Medulla oblongata (tissue), 1 donor: ENCODE measurements at regions not wholly inside any gene's neighbourhood (a gene's known extent, or its start where the extent isn't known, plus 50 kb on each side); places are given as distances from the start of the nearest gene placed in this dataset.
"Not testable (repeated sequence)": the region's sequence is repeated elsewhere in the genome, so short reads cannot be mapped to it uniquely, and the experiment has no call there.

Source experiments
- DNase-seq: peaks from one replicate; pipeline ENCODE4 v3.0.0-alpha.2; 2015; ENCODE audit errors: extremely low spot score

DNA sequence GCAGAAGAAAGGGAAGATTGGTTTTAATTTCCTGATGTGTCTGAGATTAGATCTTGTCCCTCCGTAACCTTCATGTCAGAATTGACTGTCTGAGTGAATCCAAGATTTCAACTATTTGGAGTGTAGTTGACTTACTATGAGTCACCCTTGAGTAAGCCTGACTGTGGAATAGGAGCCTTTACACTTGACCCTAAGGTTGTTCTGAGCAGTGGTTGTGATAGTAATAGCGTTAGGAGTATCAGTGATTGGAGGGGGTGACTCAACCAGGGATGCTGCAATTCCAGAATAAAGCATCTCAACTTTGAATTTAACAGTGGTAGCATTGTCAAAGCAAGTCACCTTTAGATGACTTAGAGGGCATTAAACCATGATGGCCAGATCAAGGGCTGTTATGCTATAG lies 979.5 kb upstream of the FAM98A start:
- no peak for DNase-seq

DNA sequence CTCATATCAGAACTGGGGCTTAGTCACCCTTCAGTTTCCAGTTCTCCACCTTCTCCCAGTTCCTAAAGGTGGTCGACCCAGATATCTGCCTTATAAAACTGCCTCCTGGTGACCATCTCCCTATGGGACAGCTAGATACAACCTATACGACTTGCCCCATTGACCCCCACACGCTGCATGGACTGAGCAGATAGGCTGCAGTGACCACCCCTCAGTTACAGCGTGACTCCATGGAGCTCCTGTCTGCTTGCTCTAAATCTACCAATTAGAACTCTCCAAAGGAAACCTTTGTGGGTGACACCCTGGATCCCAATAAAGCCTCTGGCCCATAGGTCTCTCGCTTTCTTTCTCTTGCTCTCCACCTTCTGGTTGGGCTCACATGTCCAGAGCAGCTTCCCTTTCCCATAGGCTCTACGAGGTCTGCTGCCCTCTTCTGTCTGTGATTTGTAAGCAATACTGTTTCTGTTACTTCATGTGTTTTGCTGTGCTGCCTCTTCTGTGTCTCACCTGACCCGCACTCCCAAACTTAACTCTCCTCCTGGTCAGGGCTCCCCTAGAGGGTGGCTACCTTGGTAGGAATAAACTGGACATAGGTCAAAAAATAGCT lies 971.3 kb upstream of the FAM98A start:
- peak; percentile 37 for DNase-seq

DNA sequence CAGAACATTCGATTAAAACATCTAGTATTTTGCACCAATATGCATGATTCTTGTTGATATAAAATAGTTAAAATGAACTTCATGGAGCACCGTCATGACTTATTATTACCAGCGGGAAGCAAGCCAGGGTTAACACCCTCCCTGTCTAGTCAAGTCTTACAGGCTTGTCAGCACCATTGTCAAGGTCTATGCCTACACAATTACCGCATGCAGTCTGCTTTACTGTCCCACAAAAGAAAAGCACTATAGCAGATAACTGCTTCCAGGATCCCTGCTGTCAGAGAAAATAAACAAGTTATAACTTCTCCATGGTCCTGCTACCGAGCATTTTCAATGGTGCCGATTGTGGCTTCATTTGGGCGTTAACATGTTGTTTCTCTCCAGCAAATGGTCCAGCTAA lies 968.0 kb upstream of the FAM98A start:
- DNase-seq, result no peak

DNA sequence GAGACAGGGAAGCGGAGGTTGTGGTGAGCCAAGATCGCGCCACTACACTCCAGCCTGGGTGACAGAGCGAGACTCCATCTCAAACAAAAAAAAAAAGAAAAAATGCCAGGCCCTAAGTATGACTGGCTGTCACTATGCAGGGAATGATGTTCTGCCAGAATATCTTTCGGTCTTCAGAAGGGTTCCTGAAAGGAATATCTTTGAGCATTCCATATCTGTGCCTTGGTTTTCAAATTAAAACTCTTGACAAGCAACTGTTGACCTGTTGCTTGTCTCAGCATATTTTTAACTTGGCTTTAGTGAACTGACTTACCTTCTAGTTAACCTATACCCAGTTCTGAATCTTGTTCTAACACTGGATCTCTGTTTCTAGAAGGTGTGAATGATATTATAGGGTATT lies 953.2 kb upstream of the FAM98A start:
- DNase-seq, result no peak

DNA sequence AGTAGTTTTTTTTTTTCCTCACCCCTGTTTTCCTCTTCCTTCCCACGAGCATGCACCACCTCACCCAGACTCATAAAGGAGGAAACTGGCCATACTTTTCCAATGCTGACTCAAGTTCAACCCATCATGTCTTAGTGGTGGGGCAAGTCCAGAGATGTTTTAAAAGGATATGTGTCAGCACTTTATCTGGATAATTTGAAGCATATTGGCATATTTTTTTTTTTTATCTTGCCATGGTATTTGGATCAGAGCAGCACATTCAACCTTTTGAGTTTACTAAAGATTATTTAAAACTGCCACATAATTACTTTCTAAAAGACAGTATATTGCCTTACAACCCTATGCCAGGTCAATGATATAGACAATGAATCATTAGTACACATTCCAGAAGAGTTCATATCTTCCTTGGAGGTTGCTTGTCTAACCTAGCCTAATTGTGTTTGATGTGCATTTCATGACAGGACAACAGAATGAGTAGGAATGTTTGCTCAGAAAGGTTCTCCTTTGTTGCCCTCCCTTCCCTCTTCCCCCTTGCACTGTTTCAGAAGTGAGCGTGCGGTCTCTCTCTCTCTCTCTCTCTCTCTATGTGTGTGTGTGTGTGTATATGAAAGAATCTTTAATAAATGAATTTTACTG lies 950.7 kb upstream of the FAM98A start:
- DNase-seq, result no peak

DNA sequence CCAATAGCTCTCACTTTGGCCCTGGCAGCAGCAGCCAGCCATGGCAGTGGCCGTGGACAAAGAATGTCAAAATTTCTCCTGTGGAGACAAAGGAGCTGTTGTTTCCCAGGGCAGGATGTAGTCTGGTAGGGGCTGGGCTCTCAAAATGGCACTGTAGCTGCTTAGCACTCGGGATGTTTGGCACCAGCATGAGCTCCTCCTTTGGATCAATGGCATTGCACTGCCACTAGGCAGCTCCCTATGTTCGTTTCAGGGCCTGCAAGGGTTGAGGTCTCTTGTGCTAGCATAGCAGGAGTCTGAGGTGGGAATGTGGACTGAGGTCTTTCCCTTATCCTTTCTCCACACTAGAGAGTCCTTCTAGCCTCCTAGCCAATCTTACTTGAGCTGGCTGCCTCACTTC lies 948.8 kb upstream of the FAM98A start:
- DNase-seq, result no peak

DNA sequence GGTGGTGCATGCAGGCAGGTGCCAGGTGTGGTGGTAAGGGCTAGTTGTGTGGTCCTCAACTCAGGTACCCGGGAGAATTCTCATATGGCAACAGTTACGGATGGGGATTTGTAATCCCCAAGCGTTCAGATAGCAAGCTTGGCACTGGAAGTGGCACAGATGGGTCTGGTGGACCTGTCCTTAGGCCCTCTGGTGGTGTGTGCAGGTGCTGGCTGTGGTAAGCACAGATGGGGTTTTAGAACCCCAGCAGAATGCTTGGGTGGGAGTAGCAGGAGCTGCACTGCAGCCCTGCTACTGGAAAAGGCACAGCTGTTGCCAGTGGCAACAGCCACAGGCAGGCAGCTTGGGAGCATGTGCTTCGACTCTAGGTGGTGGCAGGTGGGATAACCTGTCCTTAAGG lies 948.2 kb upstream of the FAM98A start:
- no peak for DNase-seq

DNA sequence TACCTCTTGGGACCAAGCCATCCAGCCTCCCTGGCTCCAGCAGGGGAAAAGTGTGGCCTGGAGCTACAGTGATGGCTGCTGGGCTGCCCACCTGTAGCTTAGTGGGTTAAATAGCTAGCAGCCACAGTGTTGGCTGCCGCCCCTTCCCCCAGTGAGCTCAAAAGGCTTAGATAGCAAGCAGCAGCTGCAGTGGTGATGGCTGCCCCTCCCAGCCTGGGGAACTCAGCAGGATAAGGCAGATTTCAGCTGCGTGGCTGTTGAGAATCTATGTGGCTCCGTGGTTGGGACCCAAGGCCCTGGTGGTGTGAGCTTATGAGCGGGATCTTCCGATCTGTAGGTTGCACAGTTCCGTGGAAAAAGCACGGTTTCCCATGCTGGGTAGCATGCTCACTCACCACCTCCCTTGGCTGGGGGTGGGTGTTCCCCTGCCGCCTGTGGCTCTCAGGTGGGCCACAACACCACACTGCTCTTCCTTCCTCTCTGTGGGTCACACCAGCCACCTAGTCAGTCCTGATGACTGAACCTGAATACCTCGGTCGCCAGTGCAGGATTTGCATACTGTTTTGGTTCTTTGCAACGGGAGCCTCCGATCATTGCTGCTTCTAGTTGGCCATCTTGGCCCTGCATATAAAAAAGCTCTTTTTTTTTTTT lies 946.5 kb upstream of the FAM98A start:
- DNase-seq, result no peak

DNA sequence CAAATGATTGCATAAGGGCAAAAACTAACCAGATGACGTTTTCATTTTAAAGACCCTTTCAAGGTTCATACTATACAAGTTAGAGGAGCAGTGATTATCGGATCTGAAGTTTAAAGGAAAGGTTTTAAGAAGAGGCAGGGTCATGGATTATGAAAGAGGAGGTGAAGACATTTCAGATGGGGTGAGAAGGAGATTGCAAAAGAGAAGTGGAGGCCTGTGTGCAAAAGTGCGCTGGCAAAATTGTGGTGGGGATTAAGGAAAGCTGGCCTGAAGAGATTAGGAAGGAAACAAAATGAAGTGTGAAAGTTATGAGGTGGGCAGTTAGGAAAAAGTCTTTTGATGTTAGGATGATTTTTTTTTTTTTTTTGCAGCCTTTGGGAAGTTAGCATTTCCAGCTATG lies 935.7 kb upstream of the FAM98A start:
- DNase-seq, result no peak

DNA sequence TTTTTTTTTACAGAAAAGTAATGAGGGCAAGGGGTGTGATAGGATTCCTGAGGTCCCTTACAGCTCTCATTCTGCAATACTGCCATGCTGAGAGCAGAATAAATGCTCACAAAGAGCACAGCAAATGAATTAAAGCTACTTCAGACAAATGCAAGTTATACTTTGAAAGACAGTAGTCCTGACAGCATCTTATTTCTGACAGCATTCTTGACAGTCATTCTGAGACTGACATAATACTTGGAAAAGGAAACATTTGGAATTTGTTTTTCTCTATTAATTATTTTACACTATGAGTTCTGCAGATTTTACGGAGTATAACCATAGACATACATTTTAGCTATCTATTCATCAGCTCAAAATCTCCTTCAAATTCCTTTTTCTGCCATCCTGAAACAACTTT lies 935.2 kb upstream of the FAM98A start:
- no peak for DNase-seq

DNA sequence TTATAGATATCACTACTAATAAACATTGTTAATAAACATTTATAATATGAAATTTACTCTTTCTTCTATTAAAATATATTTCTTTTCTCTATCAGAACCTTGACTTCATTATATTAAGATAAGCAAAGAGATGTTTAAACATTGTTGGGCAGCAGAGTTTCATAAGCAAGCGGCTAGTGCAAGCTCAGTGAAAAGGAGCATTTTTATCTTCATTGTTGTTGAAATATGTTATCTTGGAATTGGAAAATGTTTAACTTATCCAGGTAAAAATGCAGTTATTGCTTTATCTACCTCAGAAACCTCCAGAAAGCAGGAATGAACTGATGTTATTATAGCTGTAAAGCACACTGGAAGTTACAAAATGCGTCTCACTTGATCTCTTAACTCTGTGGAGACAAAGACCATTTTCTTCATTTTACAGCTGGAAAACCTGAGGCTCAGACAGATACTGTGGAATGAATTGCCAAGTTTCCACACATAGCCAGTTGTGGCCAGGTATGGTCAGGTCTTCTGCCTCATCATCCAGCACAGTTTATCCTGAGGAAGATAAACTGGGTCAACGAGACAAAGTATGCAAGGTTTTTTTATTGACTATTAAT lies 934.6 kb upstream of the FAM98A start:
- DNase-seq, result no peak

DNA sequence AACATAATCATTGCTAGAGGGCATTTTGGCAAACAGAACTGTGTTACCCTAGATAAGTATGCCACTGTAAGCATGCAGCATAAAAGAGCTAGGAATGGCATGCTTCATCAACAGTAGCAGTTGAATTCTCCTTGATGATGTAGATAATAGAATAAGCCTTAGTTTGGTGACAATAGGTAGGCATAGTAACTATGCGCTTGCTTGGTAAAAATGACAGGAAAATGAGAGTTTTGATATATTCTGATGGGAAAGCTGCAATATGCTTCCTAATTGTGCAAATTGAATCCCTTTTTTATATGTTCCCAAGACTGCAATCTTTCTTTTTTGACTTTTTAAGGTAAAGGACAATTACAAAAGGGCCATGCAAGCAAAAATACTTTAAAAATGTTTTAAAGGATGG lies 930.9 kb upstream of the FAM98A start:
- no peak for DNase-seq

DNA sequence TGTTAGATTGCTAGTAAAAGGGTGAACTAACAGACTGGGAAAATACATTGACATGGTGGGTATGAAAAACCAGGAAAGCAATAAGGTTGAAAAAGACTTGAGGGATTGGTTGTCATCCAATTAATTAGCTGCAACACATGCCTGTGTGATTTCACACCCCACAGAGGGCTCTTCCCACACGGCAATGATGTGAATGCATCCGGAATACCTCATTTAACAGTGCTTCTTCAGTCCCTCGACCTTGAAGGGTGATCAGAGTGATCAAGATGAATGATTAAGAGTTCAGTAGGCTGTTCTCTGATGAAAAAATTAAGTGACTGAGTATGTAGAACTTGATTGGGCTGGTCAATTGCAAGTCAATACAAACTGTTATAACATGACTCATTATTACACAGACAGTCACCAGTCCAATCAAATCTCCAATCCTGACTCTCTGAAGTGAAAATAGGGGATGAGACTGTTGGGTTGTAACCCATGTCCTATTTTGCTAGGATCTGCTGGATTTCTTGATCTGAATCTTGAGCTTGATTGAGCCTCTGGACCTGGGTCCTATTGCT lies 924.9 kb upstream of the FAM98A start:
- no peak for DNase-seq

DNA sequence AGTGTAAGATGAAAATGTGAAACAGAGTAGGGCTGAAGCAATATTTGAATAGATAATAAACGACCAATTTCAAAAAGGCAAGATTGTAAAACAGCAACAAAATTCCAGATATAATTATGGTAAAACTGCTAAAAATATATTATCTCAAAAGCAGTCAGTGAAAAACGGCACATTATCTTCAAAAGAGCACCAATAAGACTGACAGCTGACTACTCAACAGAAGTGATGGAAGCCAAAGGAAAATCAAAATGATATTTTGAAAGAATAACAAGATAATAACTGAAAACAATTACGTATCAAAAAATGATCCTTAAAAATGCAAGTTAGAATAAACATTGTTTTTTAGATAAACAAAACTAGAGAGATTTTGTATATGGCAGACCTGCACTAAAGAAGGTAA lies 920.6 kb upstream of the FAM98A start:
- no peak for DNase-seq

DNA sequence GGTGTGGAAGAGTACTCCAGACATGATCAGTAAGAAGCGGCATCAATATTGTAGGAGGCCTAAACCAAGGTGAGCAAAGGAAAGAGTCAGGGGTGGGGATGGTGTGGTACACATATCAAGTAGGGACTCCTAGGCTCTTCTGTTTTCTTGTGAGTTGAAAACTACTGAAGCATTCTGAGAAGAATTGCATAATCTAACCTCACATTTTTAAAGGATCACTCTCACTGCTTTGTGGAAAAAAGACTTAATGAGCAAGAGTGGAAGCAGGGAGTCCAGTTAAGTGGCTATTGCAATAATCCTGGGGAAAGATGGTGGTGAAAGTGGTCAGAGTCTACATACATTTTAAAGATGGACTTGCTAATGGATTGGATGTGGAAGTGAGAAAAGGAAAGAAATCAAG lies 899.5 kb upstream of the FAM98A start:
- DNase-seq, result no peak

DNA sequence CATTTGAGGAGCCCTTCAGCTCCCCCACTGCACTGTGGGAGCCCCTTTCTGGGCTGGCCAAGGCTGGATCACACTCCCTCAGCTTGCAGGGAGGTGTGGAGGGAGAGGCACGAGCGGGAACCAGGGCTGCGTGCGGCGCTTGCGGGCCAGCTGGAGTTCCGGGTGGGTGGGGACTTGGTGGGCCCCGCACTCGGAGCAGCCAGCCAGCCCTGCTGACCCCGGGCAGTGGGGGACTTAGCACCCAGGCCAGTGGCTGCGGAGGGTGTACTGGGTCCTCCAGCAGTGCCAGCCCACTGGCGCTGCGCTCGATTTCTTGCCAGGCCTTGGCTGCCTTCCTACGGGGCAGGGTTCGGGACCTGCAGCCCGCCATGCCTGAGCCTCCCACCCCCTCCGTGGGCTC lies 895.1 kb upstream of the FAM98A start:
- DNase-seq, result not testable (repeated sequence)

DNA sequence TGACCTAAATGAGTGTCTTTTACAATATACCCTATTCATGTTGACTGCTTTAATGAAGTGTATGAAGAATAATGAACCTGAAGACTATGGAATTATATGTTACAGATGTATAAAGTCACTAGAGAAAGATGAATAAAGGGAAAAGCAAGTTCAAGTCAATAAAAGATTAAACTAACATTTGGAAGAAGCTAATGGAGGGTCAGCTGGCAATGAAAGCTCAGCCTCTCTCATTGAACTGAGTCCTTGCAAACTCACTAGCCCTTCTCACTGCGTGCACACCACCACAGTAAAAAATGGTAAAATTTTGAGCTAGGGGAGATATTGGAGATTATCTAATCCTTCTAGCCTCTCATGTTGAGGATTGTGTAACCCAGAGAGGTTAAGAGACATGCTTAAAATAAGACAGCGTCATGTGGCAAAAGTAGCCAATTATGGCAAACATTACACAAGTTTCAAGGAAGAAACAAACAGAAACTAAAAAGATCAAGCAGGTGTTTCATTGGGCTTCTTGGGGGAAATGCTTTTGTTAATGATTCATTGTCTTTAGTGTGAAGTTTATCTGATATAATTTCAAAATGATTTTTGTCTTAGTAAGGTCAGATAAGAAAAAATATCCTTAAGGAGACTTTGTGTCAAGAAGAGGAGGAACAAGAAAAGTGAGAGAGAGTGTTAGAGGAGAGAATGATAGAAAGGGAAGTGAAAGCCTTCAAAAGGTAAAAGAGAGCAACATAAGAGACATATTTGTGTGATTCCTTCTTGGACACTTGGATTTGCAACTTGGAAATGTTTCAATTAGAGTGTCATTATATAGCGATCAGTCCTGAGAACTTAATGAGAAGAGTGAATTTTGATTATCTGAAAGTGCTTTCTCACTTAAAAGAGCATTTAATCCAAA lies 893.7 kb upstream of the FAM98A start:
- DNase-seq, result no peak

DNA sequence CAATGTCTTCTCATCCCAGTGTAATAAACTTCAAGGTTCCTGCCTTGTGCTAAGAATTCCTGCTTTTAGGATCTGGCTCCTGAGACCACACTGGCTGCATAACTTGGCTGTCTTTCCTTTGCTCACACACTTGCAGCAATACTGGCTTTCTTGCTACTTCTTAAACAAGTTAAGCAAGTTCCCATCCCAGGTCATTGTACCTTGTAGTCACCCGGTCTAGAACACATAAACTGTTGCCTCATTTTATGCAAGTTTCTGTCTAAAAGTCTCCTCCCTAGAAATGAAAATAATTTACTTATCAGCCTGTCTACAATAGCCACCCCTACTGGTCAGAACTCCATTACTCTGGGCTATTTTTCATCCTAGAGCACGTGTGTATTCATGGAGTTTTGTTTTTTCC lies 887.9 kb upstream of the FAM98A start:
- no peak for DNase-seq

DNA sequence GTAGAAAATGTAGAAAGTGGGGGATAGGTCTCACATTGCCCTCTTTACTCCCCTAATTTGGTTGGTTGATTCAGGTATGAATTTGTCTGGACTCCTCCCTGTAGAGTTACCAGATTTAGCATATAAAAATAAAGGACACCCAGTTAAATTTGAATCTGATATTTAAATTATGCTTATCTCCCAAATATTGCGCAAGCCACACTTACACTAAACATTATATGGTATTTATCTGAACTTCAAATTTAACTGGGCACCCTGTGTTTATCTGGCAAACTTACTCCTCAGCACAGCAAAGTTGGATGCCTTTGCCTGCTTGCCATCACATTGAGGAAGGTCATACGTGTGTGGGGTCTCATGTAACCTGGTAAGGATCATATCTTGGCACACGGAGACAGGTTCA lies 882.4 kb upstream of the FAM98A start:
- no peak for DNase-seq

DNA sequence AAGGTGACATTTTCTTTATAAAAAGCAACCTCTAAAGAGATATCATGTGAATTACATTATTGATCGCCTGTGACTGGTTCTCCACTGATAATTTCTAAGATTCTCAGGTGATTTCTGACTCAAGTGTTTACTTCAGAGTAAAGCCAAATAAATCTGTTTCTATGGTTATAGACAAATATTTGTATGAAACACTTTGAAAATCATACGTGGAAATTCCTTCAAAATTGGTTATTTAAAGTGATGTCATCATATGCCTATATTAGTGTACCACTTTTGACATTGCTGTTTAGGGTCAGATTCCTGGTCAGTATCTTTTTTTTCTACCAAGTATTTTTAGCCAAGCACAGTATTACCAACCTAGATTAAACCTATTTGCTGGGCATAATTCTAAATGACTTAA lies 881.3 kb upstream of the FAM98A start:
- DNase-seq, result no peak

DNA sequence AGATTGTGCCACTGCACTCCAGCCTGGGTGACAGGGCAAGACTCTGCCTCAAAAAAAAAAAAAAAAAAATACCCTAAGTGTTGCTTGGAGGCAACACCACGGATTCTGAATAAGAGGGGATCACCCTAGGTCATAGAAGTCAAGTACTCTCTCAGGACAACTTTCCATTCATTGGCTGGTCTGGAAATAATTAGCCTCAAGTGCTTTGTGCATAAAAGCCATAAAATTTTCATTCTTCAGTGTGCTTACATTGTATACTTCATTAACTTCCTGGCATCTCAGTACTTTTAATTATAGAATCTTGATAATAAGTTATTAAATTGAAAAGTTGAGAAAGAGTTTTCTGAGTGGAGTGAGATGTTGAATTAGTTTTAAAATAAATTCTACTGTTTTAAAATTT lies 876.1 kb upstream of the FAM98A start:
- no peak for DNase-seq

DNA sequence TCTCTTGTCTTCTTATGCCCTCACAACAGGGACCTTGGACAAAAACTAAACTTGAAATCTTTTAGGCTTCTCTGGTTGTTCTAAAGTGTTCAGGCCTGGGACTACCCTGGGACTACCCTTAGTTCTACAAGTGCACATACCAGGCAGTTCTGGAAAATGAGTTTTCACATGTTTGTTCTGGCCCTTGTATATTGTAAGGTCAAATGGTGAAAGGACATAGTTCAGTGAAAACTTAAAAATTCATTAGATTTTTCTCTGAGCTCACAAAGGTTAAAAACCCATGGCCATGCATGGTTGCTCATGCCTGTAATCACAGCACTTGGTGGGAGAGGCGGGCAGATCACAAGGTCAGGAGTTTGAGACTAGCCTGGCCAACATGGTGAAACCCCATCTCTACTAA lies 875.5 kb upstream of the FAM98A start:
- DNase-seq, result no peak
